Coronary artery (tissue), 2 donors: ENCODE measurements at regions not wholly inside any gene's neighbourhood (a gene's known extent, or its start where the extent isn't known, plus 50 kb on each side); places are given as distances from the start of the nearest gene placed in this dataset.

ENCODE experiments used
- DNase-seq: peaks from one replicate; pipeline ENCODE4 v3.0.0-alpha.2; 2017; ENCODE audit warnings: low spot score
- H3K27ac ChIP-seq, 2 donors: fragments of 200-600 bp; sonication (generic); one replicate each; pipeline ENCODE4 v1.5.1; 2016 to 2019
- H3K4me3 ChIP-seq: fragments of 200-600 bp; sonication (generic); 2 replicates; pipeline ENCODE4 v1.5.1; 2016; ENCODE audit warnings: mild to moderate bottlenecking, moderate library complexity
- TF ChIP-seq, protein P1 (sequence below): fragments of 200-600 bp; sonication (generic); IDR thresholded peaks from one replicate; pipeline ENCODE4 v1.5.1; 2019; ENCODE audit warnings: antibody characterized with exemption

DNA sequence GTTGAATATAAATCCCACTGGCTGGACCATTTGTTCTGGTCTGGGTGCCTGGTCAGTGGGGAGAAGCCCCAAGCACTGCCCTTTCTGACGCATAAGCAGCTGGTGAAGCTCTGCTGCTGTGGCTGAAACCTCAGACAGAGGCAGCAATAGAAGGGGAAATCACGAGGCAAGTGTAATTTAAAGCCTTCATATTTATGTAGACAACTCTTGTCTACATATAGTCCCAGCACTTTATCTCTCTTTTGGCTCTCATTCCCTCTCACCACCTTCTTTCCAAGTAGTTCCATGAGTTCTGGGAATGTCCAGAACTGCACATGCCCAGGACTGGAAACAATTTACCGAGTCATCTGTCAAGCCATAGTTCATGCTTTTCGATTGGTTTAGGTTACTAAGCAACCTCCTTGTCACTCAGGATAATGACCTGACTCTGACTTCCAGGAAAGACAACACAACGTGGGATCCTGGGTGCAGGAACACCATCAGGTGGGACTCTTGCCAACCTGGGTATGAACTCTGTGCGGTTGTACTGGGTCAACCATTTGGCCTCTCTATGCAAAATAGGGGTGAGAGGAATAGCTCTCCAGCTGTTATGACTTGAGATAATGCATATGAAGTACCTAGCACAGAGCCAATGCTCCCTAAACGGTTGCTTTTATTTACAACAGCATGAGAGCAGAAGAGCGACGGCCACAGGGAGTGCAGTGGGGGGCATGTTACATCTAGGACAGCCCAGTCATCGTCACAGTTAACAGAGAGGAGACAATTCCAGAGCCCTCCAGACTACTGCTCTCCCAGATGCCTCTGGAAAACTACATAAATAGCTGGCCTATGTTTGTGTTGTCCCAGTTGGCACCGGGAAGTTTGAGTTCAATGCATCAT lies 321.9 kb downstream of the FOXO1 start:
- TF ChIP-seq, protein P1, sequence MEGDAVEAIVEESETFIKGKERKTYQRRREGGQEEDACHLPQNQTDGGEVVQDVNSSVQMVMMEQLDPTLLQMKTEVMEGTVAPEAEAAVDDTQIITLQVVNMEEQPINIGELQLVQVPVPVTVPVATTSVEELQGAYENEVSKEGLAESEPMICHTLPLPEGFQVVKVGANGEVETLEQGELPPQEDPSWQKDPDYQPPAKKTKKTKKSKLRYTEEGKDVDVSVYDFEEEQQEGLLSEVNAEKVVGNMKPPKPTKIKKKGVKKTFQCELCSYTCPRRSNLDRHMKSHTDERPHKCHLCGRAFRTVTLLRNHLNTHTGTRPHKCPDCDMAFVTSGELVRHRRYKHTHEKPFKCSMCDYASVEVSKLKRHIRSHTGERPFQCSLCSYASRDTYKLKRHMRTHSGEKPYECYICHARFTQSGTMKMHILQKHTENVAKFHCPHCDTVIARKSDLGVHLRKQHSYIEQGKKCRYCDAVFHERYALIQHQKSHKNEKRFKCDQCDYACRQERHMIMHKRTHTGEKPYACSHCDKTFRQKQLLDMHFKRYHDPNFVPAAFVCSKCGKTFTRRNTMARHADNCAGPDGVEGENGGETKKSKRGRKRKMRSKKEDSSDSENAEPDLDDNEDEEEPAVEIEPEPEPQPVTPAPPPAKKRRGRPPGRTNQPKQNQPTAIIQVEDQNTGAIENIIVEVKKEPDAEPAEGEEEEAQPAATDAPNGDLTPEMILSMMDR: no peak
- H3K4me3 ChIP-seq: no peak overlapping the region
- DNase-seq: no peak
- no peak overlapping the region for H3K27ac ChIP-seq

DNA sequence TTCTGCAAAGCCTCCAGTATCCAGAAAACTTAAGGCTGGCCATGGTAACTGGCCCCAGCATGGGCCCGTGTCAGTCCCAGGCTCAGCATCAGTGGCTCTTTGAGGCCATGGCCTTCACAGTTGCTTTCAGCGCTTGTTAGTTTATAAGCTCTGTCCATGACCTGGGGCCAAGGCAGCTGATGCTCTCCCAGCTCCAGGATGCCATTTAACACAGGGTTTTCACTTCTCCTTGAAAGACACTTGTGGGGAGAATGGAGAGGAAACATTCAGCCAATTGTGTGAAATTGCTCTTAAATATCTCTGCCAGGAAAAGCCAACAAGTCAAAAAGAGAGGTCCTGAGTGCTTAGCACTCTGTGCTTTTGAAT lies 321.3 kb downstream of the FOXO1 start:
- DNase-seq: no peak
- Histone ChIP-seq H3K4me3 (no peak overlapping the region), H3K27ac (no peak overlapping the region)
- TF ChIP-seq, protein P1: no peak

DNA sequence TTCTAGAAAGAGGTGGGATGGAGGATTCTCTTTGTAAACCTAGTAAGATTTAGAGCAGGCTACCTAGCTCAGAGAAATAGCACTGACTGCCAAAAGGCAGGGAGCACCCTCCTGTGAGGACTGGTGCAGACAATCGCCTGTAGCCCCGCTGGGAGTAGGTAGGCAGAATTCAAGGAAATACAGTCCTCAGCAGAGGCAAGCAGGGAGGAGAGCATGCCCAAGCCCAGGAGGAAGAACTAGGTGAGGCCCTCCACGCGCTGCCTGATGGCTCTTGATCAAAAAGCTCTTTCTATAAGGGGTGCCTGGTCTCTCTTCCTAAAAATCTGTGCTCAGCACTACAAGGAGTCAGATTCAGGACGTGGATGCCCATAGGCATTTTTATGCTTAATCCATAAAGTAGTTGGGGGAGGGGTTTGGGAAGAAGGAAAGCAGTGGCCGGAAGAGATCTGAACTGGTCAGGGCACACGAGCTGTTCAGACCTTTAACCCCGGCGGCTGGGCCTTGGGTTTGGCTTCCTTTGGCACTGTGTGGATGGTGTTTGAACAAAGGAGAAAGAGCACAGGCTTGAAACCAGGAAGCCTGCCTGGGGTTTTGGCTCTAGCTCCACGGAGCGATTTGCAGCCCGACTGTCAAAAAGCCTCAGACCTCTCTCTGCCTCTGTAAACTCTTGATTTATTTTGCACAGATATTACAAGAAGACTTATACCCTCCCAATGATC lies 320.6 kb downstream of the FOXO1 start:
- no peak for DNase-seq
- peak overlapping the region in 1 of 2 donors; percentile 22 for H3K27ac ChIP-seq
- H3K4me3 ChIP-seq: no peak overlapping the region
- TF ChIP-seq, protein P1: no peak

DNA sequence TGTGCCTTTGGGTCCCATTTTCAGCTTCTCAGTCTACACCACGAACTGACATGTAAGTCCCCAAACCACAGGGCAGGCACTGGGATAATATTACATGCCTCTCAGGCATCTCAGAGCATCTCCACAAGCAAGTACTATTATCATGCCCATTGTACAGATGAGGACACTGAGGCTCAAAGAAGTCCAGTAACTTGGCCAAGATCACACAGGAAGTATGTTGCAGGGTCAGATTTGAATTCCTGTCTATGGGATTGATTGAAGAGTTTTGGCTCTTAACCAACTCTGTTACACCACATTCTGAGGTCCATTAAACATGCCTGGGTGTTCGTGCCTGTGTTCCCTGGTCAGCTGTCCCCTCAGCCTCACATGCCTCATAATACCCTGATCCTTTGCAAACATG lies 319.8 kb downstream of the FOXO1 start:
- Histone ChIP-seq H3K4me3 (no peak overlapping the region), H3K27ac (no peak overlapping the region)
- no peak for DNase-seq
- TF ChIP-seq, protein P1: no peak

DNA sequence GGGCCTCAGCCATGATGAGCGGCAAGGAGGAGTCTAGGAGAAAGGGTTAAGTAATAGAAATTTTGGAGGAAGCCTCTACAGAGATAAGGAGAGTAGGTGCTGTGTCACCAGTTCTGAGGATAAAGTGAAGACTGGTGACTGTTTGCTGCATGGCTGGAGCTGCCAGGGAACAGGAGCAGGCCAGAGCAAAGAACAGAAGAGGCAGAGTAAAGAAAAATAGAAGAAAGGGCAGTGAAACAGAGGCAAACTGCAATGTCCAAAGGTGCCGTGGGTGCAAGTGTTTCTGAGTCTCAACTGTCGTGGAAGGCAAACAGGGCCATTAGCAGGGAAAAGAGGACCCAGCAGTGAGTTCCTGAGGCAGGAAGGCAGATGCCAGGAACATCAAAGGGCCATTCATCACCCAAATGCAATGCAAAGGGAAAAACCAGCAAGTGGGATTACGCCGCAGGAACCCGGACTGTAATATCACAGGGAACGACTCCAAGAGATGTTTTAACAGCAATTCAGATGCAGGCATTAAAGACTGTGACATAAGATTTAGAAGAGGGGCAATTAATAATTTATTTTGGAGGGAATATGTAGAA lies 318.3 kb downstream of the FOXO1 start:
- Histone ChIP-seq H3K4me3 (no peak overlapping the region), H3K27ac (no peak overlapping the region)
- no peak for DNase-seq
- TF ChIP-seq, protein P1: no peak

DNA sequence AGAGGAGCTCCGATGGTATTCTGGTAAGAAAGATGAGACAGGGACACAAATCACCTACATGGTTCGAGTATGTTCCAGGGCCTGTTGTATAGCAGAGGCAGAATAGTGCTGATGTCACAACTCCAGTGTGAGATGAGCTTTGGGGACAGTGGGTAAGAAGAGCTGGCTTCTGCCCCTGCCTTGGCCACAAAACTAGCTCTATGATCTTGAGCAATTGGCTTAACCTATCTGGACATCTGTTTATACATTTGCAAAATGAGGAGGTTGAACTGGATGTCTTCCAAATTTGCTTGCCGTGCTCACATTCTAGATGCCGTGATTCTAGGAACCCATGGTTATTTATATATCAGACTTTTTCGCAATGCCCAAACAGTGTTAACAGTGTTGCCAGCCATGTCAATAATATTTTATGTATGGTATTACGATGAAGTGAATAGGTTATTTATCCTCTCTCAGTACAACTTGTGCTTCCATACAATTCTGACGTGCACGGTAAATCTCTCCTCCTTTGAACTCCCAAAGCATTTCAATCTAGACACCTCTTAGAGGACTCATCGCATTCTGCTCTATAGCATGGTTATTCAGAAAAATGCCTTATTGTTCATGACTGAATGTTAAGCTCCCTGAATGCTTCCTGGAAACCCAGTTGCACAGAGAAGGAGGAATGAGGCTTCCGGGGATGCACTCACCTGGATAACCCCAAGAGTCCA lies 316.0 kb downstream of the FOXO1 start:
- H3K27ac ChIP-seq: no peak overlapping the region
- DNase-seq: no peak
- TF ChIP-seq, protein P1: no peak
- no peak overlapping the region for H3K4me3 ChIP-seq
